Liver (tissue), 8 donors: ENCODE measurements at regions not wholly inside any gene's neighbourhood (a gene's known extent, or its start where the extent isn't known, plus 50 kb on each side); places are given as distances from the start of the nearest gene placed in this dataset.

Experiments used
- DNase-seq: peaks from one replicate; pipeline ENCODE4 v3.0.0-alpha.2; 2017; ENCODE audit warnings: low spot score
- H3K27ac ChIP-seq, 2 donors: one replicate each; pipeline ENCODE4 v1.7.0; 2013; ENCODE audit warnings: inconsistent platforms in 2 of 2, low read length in 2 of 2, control low read depth in 1 of 2, low read depth in 1 of 2, mild to moderate bottlenecking in 1 of 2
- H3K27me3 ChIP-seq, 4 donors: one replicate each; pipeline versions ENCODE4 v1.6.1 to v1.7.0; 2013; ENCODE audit warnings: low read length in 3 of 4, inconsistent platforms in 1 of 4, mild to moderate bottlenecking in 1 of 4, moderate library complexity in 1 of 4; ENCODE audit not compliant: control insufficient read depth in 4 of 4, insufficient read depth in 4 of 4
- H3K36me3 ChIP-seq, 4 donors: one replicate each; pipeline versions ENCODE4 v1.6.1 to v1.7.0; 2013; ENCODE audit warnings: low read length in 3 of 4, mild to moderate bottlenecking in 3 of 4, low read depth in 1 of 4, moderate library complexity in 1 of 4; ENCODE audit not compliant: control insufficient read depth in 4 of 4, insufficient read depth in 3 of 4
- H3K4me1 ChIP-seq, 4 donors: one replicate each; pipeline versions ENCODE4 v1.6.1 to v1.7.0; 2013; ENCODE audit warnings: low read length in 3 of 4, mild to moderate bottlenecking in 3 of 4, moderate library complexity in 1 of 4; ENCODE audit not compliant: control insufficient read depth in 4 of 4, insufficient read depth in 4 of 4
- H3K4me3 ChIP-seq, 3 donors: one replicate each; pipeline versions ENCODE4 v1.6.1 to v1.7.0; 2013; ENCODE audit warnings: low read length in 3 of 3, control low read depth in 1 of 3, low read depth in 1 of 3, mild to moderate bottlenecking in 1 of 3
- H3K9ac ChIP-seq, 2 donors: one replicate each; pipeline ENCODE4 v1.7.0; 2013; ENCODE audit warnings: low read length in 2 of 2, mild to moderate bottlenecking in 2 of 2, moderate library complexity in 2 of 2, control low read depth in 1 of 2, low read depth in 1 of 2
- H3K9me3 ChIP-seq, 4 donors: one replicate each; pipeline versions ENCODE4 v1.6.1 to v1.7.0; 2013; ENCODE audit warnings: low read length in 3 of 4; ENCODE audit not compliant: control insufficient read depth in 4 of 4
- EGR1 ChIP-seq, 2 donors: IDR thresholded peaks; 2 replicates each; pipeline ENCODE4 v1.6.1; 2016 to 2018; ENCODE audit warnings: antibody characterized with exemption in 2 of 2, low read depth in 2 of 2
- FOXA1 ChIP-seq: IDR thresholded peaks from 2 replicates; pipeline ENCODE4 v1.6.1; 2016; ENCODE audit warnings: antibody characterized with exemption
- FOXA2 ChIP-seq: IDR thresholded peaks from 2 replicates; pipeline ENCODE4 v1.6.1; 2016; ENCODE audit warnings: antibody characterized with exemption
- GABPA ChIP-seq, 2 donors: IDR thresholded peaks in 1 of 2; conservative IDR thresholded peaks in 1 of 2; 2 replicates each; pipeline ENCODE4 v1.6.1; 2016; ENCODE audit warnings: antibody characterized with exemption in 2 of 2, mild to moderate bottlenecking in 1 of 2, moderate library complexity in 1 of 2
- HNF4A ChIP-seq, 2 donors: conservative IDR thresholded peaks; 2 replicates each; pipeline ENCODE4 v1.6.1; 2016; ENCODE audit warnings: antibody characterized with exemption in 2 of 2, mild to moderate bottlenecking in 2 of 2
- HNF4G ChIP-seq: IDR thresholded peaks from 2 replicates; pipeline ENCODE4 v1.6.1; 2016; ENCODE audit warnings: antibody characterized with exemption
- JUND ChIP-seq, 2 donors: IDR thresholded peaks; 2 replicates each; pipeline ENCODE4 v1.6.1; 2016; ENCODE audit warnings: antibody characterized with exemption in 2 of 2
- NR2F2 ChIP-seq: IDR thresholded peaks from 2 replicates; pipeline ENCODE4 v1.6.1; 2016; ENCODE audit warnings: antibody characterized with exemption
- RAD21 ChIP-seq, 2 donors: IDR thresholded peaks; 2 replicates each; pipeline ENCODE4 v1.6.1; 2016; ENCODE audit warnings: antibody characterized with exemption in 2 of 2, mild to moderate bottlenecking in 2 of 2
- RXRA ChIP-seq, 2 donors: IDR thresholded peaks; 2 replicates each; pipeline ENCODE4 v1.6.1; 2017 to 2018; ENCODE audit warnings: antibody characterized with exemption in 2 of 2, mild to moderate bottlenecking in 1 of 2
- SP1 ChIP-seq: IDR thresholded peaks from 2 replicates; pipeline ENCODE4 v1.6.1; 2018; ENCODE audit warnings: antibody characterized with exemption, mild to moderate bottlenecking
- TAF1 ChIP-seq: conservative IDR thresholded peaks from 2 replicates; pipeline ENCODE4 v1.6.1; 2016; ENCODE audit warnings: antibody characterized with exemption, mild to moderate bottlenecking
- YY1 ChIP-seq: IDR thresholded peaks from 2 replicates; pipeline ENCODE4 v1.6.1; 2016; ENCODE audit warnings: antibody characterized with exemption, mild to moderate bottlenecking
- WGBS: extraction: QIAGEN DNeasy Blood & Tissue Kit; methylation state at CpG from one replicate; pipeline ENCODE4 v1.1.7; 2013; 5-methylcytosine and 5-hydroxymethylcytosine counted together
- TF ChIP-seq, protein P1 (sequence below): IDR thresholded peaks from 2 replicates; pipeline ENCODE4 v1.6.1; 2016; ENCODE audit warnings: antibody characterized with exemption
- TF ChIP-seq, protein P2 (sequence below): IDR thresholded peaks from 2 replicates; pipeline ENCODE4 v1.6.1; 2016; ENCODE audit warnings: antibody characterized with exemption
- TF ChIP-seq, protein P3 (sequence below): fragments of 150-350 bp; IDR thresholded peaks from 2 replicates; pipeline ENCODE4 v1.5.1; 2017; ENCODE audit warnings: improper control_type of control experiment, low read depth, low read length; ENCODE audit not compliant: missing input control
- TF ChIP-seq, protein P4 (sequence below): IDR thresholded peaks from 2 replicates; pipeline ENCODE4 v1.6.1; 2016; ENCODE audit warnings: antibody characterized with exemption
- TF ChIP-seq, protein P5 (sequence below): IDR thresholded peaks from 2 replicates; pipeline ENCODE4 v1.6.1; 2016; ENCODE audit warnings: antibody characterized with exemption, mild to moderate bottlenecking
- donor health status: healthy.
- donor health status: healthy.
- donor health status: healthy.
- donor health status: healthy.
- donor health status: healthy.

DNA sequence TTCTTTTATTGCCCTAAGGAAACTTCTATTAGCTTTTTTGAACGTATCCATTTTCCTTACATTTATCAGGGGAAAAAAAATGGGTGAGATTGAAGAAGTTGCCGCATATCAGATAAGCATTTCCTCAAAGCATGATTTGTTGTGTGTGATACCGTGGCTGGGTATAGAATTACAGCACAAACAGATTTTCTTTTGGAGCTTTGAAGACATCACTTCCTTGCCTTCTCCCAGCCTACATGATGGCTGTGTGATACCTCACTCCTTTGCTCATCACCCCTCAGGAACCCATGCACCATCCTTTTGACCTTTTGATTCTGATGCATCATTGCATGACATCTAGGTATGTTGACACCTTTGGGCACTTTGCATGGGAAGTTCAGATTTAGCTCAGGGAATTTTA lies 1155.3 kb downstream of the BRD1 start:
- Histone ChIP-seq H3K9ac (no peak overlapping the region), H3K27me3 (no peaks in the 10 kb centered on the region), H3K4me3 (no peak overlapping the region), H3K36me3 (no peaks in the 10 kb centered on the region), H3K9me3 (peaks cover 4 to 19% (median 12%) of the 10 kb centered on the region in 4 donors), H3K27ac (no peak overlapping the region), H3K4me1 (no peaks in the 10 kb centered on the region)
- no peak for TF ChIP-seq FOXA1
- no peak for TF ChIP-seq NR2F2
- TF ChIP-seq, protein P1, sequence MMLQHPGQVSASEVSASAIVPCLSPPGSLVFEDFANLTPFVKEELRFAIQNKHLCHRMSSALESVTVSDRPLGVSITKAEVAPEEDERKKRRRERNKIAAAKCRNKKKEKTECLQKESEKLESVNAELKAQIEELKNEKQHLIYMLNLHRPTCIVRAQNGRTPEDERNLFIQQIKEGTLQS = no peak
- TF ChIP-seq, protein P2, sequence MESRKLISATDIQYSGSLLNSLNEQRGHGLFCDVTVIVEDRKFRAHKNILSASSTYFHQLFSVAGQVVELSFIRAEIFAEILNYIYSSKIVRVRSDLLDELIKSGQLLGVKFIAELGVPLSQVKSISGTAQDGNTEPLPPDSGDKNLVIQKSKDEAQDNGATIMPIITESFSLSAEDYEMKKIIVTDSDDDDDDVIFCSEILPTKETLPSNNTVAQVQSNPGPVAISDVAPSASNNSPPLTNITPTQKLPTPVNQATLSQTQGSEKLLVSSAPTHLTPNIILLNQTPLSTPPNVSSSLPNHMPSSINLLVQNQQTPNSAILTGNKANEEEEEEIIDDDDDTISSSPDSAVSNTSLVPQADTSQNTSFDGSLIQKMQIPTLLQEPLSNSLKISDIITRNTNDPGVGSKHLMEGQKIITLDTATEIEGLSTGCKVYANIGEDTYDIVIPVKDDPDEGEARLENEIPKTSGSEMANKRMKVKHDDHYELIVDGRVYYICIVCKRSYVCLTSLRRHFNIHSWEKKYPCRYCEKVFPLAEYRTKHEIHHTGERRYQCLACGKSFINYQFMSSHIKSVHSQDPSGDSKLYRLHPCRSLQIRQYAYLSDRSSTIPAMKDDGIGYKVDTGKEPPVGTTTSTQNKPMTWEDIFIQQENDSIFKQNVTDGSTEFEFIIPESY = no peak
- no peak for TF ChIP-seq TAF1
- TF ChIP-seq, protein P3, sequence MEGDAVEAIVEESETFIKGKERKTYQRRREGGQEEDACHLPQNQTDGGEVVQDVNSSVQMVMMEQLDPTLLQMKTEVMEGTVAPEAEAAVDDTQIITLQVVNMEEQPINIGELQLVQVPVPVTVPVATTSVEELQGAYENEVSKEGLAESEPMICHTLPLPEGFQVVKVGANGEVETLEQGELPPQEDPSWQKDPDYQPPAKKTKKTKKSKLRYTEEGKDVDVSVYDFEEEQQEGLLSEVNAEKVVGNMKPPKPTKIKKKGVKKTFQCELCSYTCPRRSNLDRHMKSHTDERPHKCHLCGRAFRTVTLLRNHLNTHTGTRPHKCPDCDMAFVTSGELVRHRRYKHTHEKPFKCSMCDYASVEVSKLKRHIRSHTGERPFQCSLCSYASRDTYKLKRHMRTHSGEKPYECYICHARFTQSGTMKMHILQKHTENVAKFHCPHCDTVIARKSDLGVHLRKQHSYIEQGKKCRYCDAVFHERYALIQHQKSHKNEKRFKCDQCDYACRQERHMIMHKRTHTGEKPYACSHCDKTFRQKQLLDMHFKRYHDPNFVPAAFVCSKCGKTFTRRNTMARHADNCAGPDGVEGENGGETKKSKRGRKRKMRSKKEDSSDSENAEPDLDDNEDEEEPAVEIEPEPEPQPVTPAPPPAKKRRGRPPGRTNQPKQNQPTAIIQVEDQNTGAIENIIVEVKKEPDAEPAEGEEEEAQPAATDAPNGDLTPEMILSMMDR = no peak
- TF ChIP-seq FOXA2 = no peak
- TF ChIP-seq JUND (IDR thresholded peaks at IDR 0.05) = no peak
- TF ChIP-seq YY1 = no peak
- TF ChIP-seq, protein P4, sequence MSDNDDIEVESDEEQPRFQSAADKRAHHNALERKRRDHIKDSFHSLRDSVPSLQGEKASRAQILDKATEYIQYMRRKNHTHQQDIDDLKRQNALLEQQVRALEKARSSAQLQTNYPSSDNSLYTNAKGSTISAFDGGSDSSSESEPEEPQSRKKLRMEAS = no peak
- no peak for TF ChIP-seq HNF4G
- no peak for TF ChIP-seq SP1
- no peak for TF ChIP-seq HNF4A (conservative IDR thresholded peaks at IDR 0.05)
- TF ChIP-seq GABPA (IDR thresholded peaks at IDR 0.05 in 1 of 2, conservative IDR thresholded peaks at IDR 0.05 in 1 of 2) = no peak
- TF ChIP-seq RXRA (IDR thresholded peaks at IDR 0.05) = no peak
- TF ChIP-seq, protein P5, sequence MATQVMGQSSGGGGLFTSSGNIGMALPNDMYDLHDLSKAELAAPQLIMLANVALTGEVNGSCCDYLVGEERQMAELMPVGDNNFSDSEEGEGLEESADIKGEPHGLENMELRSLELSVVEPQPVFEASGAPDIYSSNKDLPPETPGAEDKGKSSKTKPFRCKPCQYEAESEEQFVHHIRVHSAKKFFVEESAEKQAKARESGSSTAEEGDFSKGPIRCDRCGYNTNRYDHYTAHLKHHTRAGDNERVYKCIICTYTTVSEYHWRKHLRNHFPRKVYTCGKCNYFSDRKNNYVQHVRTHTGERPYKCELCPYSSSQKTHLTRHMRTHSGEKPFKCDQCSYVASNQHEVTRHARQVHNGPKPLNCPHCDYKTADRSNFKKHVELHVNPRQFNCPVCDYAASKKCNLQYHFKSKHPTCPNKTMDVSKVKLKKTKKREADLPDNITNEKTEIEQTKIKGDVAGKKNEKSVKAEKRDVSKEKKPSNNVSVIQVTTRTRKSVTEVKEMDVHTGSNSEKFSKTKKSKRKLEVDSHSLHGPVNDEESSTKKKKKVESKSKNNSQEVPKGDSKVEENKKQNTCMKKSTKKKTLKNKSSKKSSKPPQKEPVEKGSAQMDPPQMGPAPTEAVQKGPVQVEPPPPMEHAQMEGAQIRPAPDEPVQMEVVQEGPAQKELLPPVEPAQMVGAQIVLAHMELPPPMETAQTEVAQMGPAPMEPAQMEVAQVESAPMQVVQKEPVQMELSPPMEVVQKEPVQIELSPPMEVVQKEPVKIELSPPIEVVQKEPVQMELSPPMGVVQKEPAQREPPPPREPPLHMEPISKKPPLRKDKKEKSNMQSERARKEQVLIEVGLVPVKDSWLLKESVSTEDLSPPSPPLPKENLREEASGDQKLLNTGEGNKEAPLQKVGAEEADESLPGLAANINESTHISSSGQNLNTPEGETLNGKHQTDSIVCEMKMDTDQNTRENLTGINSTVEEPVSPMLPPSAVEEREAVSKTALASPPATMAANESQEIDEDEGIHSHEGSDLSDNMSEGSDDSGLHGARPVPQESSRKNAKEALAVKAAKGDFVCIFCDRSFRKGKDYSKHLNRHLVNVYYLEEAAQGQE = no peak
- no peak for TF ChIP-seq EGR1 (IDR thresholded peaks at IDR 0.05; ENCODE audit: low read depth in 2 of 2)
- TF ChIP-seq RAD21 (IDR thresholded peaks at IDR 0.05) = no peak
- DNase-seq = no peak
- WGBS = 84% methylated on average over 3 of the region's 3 CpGs
